Stimulated activated CD8-positive, alpha-beta memory T cell treated with anti-CD3 and anti-CD28 coated beads, Interleukin-2, amount 100 ng/mL, for 48 hours (primary cell): ENCODE measurements at regions not wholly inside any gene's neighbourhood (a gene's known extent, or its start where the extent isn't known, plus 50 kb on each side); places are given as distances from the start of the nearest gene placed in this dataset.

Experiments used
- DNase-seq, 2 donors: peaks; one replicate each; pipeline ENCODE4 v3.0.0-alpha.2; 2020; ENCODE audit warnings: low read depth in 2 of 2

GRCh38 chr13:26989261-26989956 is 182.2 kb downstream of the USP12 start:
- DNase-seq: no peak

DNA sequence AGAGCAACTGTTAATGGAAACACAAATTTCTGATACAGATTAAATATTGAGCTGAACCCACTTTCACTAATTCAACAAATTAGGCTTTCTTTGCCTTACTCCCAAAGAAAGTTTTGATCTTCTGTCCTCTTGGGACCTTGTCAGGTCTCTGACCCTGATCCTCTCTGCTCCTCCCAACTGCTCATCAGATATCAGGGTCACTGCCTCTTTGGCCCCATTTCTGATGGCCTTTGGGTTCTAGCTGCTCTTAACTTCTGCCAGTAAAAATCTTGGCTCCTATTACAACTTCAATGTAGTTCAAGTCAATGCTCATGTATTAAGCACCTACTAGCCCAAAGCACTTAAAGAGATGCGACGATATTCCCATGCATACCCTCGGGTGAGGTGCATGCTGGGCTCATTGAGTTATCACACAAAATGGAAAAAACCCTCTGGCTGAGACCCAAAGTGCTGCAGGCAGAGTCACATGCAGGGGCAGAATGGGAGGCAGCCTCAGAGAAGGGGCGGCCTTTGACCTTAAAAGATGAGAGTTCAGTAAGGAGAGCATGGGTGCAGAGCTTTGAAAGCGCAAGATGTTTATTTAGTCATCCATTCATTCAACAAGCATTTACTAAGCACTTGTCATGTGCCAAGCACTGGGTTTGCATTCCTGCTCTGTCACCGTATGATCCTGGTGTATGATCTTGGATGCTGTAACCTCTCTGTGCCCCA is 183.4 kb downstream of the USP12 start:
- no peak for DNase-seq

- DNase-seq: no peak
These were observed 184.1 kb downstream of the USP12 start for GRCh38 chr13:26987486-26988013.

DNA sequence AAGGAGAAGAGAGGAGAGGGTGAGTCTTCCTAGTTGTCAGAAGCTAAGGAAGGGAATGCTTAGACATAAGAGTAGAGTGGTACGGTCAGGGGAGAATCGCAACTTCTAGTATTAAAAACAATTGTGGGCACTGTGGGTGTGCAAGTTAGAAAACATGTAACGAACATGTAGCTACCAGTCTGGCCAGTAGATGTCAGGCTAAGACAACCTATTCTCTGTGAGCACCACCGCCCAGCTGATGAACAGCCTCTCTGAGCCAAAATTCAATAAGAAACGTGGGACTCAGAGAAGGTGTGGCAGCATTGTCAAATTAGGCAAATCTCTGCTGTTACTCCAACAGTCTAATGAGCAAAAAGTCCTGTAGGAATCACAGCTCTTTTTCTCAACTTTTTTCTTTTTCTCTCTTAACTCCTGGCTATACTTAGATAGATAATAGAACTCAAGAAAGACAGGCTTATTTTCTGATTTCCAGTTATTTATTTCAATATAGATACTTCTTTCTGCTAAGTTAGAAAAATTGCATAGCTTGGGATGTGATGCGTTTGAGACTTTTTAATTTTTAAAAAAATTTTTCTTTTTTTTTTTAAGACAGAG is 186.2 kb downstream of the USP12 start:
- peak; percentile 9 to 51 for DNase-seq

- no peak for DNase-seq
These were observed 187.3 kb downstream of the USP12 start for GRCh38 chr13:26984337-26984736.

GRCh38 chr13:26983543-26984320 is 187.9 kb downstream of the USP12 start:
- no peak for DNase-seq

- no peak for DNase-seq
These were observed 191.2 kb downstream of the USP12 start for GRCh38 chr13:26980099-26981031.

- DNase-seq: no peak
These were observed 192.3 kb downstream of the USP12 start for GRCh38 chr13:26979334-26979733.

DNA sequence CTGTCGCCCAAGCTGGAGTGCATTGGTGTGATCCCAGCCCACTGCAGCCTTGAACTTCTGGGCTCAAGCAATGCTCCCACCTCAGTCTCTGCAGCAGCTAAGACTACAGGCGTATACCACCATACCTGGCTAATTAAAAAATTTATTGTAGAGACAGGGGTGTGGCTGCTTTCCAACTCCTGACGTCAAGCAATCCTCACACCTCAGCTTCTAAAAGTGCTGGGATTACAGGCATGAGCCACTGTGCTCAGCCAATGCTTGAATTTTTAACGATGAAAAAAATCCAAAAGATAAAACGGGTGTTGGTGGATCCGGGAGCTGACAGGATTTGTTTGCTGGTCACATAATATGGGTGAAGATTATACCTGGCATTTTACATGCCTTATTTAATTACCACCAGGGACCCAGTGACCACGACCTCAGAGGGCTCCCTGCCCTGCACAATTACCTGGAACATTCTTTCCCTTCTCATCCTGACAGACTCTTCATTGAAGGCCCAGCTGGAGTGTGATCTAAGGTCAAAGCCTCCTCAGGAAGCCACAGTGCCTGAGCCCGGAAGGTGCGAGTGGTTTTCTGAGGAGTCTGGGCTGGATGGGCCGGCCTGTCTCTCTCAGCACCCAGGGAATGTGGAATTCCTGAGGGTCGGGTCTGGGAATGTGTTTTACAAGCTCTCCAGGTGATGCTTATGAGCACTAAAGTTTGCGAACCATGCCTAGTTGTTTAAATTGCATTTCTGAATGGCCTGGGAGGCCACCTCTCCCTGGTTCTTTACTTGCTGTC is 193.3 kb downstream of the USP12 start:
- DNase-seq: no peak

GRCh38 chr13:26977541-26977940 is 194.1 kb downstream of the USP12 start:
- DNase-seq: no peak

DNA sequence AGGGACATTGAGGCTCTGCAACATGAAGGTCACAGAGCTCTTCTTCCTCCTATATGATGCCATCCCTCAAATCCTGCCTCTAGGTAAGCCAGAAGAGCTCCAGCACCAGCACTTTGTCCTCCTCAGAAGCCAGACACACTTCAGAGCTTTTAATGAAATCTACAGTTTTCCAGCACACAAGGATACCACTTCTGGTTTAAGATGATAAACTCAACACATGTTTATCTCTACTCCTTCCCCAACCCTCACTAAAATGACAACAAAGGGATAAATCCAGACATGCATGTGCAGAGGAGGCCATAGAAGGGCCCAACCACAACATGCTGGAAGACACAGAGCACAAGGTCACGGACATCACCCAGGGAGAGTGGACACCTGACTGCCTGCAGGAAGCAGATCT is 195.3 kb downstream of the USP12 start:
- no peak for DNase-seq

DNA sequence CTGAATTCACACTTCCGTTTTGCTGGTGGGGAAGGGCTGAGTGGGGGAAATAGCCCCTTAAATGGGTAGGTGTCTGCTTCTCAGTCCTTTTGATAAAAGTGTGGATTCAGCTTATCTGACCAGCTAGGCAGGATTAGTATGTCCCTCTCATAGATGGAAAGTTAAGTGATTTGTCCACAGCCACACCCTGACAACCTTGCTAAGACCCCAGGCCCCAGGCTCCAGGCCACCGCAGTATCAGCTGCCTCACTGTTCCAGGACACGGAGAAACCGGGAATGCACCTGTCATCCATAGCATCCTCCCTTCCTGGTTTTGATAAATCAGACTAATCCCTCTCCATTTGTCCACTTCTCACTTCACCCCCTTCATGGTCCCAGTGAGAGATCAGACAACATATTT is 197.7 kb downstream of the USP12 start:
- DNase-seq: no peak

GRCh38 chr13:26973295-26973694 is 198.3 kb downstream of the USP12 start:
- no peak for DNase-seq

- peak in 1 of 2 donors; percentile 11 for DNase-seq
These were observed 199.4 kb downstream of the USP12 start for GRCh38 chr13:26971990-26972887.

DNA sequence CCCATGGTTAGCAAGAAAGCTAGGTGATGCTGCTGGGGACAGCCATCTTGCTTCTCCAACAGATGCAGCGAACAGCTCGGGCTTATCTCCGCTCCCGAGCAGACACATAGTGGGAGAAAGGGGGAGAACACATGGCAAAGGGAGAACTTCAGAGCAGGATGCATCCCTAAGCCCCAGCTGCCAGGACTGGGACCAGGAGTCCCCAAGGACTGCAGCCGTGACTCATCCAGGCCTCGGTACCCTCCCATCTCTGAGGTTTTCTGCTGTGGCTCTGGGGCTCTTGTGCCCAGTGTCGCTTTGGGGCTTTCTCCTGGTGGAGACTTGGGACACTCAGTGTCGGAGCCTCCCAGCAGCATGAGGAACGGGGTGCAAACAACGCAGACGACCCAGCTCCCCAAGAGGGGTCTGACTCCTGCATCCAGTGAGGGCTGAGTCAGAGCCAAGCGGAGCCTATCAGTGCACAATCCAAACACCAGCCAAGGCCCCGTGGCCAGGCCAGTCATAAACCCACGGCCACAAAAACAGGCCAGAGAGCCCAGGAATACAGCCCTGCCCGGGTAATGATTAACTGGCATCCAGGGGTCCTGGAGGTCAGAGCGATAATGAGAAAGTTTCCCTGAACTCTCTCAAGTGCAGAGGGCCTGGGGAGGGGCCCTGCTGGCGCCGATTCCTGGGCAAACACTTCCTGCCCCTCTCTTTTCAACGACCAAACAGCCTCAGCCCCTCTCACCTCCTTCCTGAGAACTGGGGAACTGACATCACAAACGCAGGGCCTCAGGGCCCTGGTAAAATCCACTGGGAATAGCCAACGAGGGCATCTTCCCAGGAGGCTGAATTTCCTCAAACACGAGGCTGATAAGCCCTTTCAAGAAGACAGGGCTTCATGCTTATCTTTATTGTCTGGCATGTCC is 202.9 kb downstream of the USP12 start:
- no peak for DNase-seq

- no peak for DNase-seq
These were observed 204.2 kb downstream of the USP12 start for GRCh38 chr13:26967119-26968038.

DNA sequence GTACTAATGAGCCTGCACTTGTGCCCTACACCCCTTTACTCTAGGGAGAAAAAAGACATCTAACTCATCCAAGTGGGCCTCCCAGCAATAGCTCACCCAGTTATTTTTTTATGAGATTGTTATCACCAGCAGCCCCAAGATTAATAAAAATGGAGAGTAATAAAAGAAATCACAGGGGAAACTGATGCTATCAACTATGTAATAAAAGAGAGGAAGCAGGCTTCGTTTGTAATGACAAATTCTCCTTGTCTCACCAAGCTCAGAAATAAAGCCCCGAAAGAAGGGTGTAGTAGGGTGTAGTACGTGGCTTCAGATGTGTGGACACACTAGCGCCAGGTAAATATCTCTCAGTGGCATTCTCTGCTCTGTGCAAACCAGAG is 204.9 kb downstream of the USP12 start:
- DNase-seq: no peak
